ENCODE measurements at regions not wholly inside any gene's neighbourhood (a gene's known extent, or its start where the extent isn't known, plus 50 kb on each side); places are given as distances from the start of the nearest gene placed in this dataset.

DNA sequence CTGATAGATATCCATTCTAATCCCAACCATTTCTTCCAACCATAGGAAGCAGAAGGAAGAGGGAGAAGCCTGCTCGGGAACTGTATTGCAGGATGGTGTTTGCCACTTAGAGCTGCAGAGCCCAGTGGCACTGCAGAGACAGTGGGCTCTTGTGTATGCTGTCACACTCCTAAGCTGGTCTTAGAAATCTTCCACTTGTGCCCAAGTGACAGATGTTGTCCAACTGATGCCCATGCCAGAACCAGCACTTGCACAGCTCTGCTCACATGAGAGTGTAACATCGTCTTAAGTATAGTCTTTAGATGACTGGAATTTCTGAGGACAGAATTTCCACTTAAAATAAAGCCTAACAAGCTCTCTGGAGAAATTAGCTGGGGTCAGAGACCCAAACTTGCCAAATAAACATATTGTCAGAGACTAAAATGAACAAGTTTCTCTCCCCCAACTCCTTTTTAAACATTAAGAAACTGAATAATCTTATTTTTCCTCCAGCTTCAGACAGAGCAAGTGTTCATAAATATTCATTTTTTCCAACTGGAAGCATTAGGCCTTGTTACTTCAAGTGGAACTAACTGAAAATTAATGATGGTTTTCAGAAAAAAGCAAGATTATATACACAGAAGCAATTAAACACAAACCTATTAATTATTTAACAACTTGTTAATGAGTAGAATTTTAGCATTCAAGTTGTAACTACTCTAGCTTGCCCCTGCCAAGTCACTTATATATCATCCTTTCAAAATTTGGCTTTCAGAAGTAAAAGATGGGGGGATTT, 577.3 kb downstream of the AJAP1 start:
- DNase-seq (ENCODE audit: low spot score) = no peak

DNA sequence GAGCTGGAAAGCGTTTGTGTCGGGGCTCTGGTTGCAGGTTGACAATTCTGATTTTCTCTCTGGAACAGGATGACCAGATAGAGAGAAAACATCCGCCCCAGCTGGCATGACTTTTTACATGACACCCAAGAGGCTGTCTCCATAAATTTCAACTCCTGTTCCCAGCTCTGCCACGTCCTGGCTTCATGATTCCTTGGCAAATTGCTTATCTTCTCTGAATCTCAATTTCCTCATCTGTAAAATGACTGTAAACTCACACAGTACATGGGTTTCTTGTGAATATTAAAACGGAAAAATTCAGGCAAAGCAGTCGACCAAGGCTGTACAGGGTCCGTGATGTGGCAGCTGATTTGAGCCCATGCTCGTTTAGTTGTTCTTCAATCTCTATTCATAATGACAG, 572.7 kb downstream of the AJAP1 start:
- DNase-seq (ENCODE audit: low spot score) = no peak

DNA sequence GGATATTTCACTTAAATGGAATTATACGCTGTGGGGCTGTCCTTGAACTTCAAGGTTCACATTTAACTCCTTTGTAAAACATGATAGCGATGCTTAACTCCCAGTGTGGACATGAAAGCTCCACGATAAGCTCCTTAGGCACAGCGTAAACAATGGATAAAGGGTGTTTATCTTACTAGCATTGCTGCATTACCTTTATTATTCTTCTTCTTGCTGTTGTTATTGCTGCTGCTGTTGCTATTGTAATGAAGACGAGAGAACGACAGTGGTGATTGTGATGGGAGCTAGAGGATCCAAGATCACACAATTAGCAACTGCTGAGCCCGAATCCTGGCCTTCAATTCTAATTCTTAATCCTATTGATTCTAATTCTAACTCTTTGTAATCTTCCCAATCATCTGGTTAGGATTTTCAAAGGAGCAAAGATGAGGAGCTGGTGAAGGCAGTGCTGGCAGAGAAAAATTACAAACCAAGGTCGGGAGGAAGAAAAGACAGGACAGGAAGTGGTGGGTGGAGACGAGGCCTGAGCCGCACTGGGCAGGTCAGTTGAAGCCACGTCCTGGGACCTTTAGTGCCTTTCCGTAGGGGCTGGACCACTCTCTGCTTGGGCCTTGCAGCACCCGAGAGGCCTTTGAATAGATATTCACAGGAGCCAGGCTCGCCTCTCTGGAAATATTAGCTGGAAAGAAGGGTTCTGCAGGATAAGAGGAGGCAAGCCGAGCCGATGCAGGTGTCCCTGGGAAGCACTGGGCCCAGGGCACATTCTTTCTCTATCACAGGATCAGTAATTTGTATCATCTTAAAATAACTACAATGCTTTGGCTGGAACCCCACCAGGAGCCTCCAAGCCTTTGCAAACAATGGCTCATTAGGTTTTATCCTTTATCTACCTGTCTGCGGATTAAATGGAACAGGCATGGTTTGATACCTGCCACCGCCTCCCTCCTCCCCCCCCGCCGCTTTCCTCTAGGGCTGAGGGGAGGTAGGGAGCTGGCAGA, 571.6 kb downstream of the AJAP1 start:
- DNase-seq (ENCODE audit: low spot score) = no peak

DNA sequence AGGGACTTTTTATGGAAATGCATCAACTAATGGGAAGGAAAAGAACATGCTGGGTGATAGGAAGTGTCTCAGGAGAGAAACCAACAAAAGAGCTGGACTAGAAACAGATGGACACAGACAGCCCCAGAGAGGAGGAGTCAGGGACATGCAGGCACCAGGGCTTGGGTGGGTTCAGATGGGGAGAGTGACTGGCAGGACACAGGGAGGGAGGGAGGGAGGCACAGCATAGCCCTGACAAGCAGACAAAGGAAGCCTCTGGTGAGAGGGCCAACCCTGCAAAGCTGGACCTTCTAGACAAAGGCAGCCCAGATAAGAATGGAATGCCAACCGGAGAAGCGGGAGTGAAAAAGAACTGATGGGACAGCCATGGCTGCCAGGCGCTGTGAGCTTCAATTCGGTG, 568.8 kb downstream of the AJAP1 start:
- no peak for DNase-seq (ENCODE audit: low spot score)

DNA sequence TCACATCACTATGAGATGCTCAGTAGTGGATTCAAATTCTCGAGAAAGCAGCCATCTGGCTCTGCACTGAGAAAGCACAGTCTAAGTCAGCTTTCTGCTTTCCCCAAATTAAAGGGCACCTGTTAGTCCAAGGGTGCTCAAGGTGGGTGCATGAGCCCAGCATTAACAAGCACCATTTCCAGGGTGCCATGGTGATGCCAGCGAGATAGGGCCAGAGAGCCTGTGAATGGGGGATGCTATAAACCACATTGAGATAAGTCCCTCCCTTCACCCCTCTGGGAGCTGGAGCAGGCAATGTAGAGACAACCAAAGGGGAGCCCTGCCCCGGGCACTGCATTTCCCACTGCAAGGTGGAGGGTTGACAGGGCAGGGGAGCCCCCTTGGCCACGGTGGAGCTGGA, 568.2 kb downstream of the AJAP1 start:
- DNase-seq (ENCODE audit: low spot score) = no peak

GRCh38 chr1:5221451-5221850, 567.0 kb downstream of the AJAP1 start:
- DNase-seq (ENCODE audit: low spot score) = no peak

- no peak for DNase-seq (ENCODE audit: low spot score)
These were observed 566.4 kb downstream of the AJAP1 start for GRCh38 chr1:5220821-5221220.

DNA sequence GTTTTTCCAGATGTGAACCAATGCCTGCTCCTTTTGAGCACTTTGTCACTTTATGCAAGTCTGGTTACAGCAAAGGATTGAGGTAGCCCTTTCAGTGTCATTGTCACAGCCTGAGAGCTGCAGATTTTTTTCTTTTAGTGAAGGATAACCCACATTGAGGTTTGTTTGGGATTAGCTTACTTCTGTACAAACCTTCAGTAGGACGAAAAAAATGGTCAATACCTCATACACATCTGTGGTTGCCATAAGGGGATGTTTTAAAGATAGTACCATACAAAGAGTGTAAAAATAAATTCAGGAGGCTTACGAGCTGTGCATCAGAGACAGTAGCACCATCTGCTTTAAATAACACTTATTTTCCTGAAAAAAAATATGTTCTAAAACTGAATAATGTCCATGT, 566.0 kb downstream of the AJAP1 start:
- DNase-seq (ENCODE audit: low spot score) = no peak

GRCh38 chr1:5200006-5200405, 545.6 kb downstream of the AJAP1 start:
- no peak for DNase-seq (ENCODE audit: low spot score)

DNA sequence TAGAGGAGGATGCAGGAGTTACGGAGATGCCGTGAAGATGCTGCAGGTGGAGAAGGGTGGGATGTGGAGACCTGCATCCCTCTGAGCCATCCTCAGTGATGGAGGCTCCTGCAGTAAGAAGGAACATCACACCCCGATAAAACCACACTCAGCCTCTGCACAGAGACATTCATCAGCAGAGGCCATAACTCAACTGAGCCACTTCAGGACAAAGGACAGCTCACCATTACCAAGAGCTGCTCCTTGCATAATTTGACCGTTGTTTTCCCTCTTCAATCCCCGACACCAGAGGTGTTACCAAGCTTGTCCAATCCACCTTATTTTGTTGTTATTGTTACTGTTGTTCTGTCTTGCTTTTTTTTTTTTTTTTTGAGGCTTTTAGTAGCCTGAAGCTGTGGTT, 543.9 kb downstream of the AJAP1 start:
- no peak for DNase-seq (ENCODE audit: low spot score)

DNA sequence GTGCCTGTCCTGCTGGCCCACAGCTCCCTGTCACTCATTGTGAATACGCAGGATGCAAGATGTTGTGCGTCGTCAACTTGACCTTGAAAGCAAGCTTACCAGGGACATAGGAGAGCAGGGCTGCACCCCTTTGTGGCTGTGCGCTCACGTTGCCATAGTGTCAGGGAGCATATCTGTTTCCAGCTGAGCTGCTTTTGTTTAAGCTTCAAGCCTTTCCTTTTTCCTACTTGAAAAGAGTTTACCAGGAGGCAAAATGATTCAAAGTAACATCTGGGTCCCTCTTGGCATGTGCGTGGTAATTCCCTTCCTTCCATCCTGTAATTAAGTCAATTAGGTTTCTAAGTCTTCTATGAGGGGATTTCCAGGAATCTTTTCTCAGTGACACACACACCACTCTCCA, 537.1 kb downstream of the AJAP1 start:
- no peak for DNase-seq (ENCODE audit: low spot score)

DNA sequence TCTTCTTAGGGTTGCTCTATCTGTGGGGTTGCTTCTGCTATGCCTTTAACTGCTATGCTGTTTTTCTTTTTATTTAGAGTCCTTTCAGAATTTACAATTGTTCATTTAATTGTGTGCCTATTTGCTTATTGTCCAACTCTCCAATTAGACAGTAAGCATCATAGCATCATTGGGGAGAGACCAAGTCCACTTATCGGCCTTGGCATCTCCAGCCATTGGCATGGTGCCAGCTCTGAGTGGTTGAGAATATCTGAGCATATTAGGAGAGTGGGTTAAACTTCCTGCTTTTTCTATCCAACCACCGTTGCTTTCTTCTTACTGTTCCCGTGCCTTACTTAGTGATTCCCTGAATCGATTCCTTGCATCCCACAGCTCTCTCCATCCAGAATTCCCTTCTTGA, 535.0 kb downstream of the AJAP1 start:
- no peak for DNase-seq (ENCODE audit: low spot score)

- DNase-seq (ENCODE audit: low spot score) = no peak
These were observed 511.4 kb downstream of the AJAP1 start for GRCh38 chr1:5165762-5166161.

DNA sequence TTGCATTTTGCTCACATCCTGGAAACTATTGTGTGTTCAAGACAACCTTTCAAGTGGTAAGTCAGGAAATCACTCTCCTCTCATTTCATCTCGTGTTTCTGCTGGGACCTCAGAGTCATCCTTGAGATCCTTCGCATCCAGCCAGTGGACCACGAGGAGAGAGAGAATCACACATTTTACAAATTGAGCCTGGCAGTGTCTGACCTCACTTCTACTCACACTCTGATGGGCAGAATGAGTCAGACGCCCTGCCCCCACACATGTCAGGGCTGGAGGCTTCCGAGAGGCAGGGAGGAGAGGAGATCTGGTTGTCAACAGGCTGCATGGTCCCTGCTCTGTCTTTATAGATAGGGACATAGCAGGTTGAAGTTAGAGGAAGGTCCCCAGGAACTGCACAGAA, 509.7 kb downstream of the AJAP1 start:
- DNase-seq (ENCODE audit: low spot score) = no peak

- DNase-seq (ENCODE audit: low spot score) = no peak
These were observed 507.0 kb downstream of the AJAP1 start for GRCh38 chr1:5161372-5161771.

DNA sequence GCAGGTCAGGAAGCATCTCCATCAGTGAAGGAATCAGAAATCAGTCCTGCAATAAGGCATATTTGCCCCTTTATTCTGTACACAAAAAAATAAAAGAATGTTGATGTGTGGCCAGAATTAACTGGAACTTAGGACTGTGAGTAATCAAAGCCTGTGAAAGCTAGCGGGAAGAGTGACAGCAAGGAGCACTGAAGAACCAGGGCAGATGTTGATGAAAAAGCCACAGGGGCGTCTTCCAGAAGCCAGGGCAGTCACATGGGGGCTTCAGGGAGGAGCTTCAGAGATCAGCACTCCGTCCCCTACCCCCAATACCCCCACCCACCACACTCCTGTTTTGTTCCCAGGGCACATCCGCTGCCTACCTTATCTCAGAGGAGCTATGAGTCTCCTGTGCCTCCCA, 502.8 kb downstream of the AJAP1 start:
- no peak for DNase-seq (ENCODE audit: low spot score)

DNA sequence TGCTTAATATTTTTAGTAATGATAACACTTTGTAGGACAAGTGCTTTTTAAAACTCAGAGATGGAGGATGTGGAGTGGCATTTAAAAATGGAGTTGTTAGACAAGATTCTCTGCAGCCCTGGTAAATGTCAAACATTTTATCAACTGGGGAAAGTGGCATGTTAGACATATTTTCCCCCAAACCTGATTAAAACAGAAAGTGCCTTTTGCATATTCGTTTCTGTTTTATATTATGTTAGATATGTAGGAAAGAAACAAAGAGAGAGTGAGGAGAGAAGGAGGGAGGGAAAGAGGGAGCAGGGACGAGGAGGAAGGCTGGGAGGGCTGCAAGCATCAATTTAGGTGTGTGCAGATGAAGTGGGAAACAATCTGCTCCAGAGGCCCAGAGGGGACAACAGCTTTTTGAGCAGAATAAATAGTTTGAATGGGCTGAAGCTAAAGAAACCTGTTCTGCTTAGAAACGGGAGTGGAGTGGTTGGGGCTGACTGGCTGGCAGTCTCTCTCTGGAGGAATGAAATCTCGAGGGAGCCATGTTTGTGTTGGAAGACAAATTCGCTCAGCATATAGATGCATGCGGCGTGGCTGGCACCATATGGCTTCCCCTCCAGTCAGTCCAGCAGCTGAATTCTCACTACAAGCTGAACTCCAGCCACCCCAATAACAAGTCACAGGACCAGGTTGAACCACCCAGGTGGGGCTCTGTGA, 502.2 kb downstream of the AJAP1 start:
- no peak for DNase-seq (ENCODE audit: low spot score)

- no peak for DNase-seq (ENCODE audit: low spot score)
These were observed 497.1 kb downstream of the AJAP1 start for GRCh38 chr1:5151511-5151910.

DNA sequence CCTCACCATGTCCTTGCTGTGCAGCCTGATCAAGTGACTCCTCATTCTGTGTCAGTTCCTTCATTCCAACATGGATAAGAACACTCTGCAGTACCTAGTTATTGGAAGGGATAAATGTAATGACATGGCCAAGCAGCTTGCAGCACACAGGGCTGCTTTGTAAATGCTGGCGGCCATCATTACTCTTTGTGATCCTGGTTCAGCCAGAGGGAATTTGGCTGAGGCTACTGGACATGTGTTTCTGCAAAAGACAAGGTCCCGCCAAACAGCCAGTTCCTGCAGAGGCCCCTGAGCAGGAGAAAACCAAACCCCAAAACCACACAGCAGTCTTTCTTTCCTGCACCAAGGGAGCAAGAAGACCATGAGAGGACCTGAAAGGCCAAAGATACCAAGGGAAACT, 495.8 kb downstream of the AJAP1 start:
- DNase-seq (ENCODE audit: low spot score) = no peak

DNA sequence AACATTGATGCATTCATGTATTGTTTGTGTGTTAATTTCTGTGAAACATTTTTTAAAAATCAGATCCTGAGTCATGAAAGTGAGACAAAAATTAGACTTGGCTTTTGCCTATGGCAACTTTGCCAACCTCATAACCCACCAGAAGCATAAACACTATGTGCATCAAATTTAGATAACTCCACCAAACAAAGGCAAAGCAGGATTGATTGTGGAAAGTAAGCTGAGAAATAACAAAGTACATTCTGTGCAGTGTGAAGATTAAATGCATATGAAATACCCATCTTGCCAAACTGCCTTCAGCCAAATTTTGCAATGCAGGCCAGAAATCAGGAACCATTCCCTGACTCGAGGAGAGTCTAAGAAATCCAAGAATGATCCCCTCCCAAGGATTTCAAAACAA, 493.4 kb downstream of the AJAP1 start:
- DNase-seq (ENCODE audit: low spot score) = no peak

GRCh38 chr1:5142389-5142788, 488.0 kb downstream of the AJAP1 start:
- DNase-seq (ENCODE audit: low spot score) = no peak

- DNase-seq (ENCODE audit: low spot score) = no peak
These were observed 487.3 kb downstream of the AJAP1 start for GRCh38 chr1:5141750-5142149.

DNA sequence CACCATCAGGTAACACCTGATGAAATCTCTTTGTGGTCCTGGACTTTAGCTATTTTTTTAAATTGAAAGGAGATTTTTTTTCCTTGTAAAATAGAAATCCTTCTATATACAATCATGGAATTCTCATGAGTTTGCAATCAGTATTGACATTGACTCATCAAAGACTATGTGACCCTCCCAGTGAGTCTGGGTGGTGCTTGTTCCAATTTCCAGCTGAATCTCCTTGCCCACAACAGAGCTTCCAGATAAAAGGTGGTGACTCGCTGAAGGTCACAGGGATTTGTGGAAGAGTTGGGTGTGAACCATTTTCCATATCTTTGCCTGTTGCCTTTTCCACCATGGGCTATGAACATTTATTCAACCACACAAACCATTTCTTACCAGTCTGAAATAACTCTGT, 486.6 kb downstream of the AJAP1 start:
- no peak for DNase-seq (ENCODE audit: low spot score)

Data from hepatic stellate cell (primary cell).